ENCODE measurements at regions not wholly inside any gene's neighbourhood (a gene's known extent, or its start where the extent isn't known, plus 50 kb on each side); places are given as distances from the start of the nearest gene placed in this dataset.

GRCh38 chr11:116379185-116379828, 393.5 kb downstream of the BUD13 start:
- no peak for TF ChIP-seq CTCF (IDR thresholded peaks at IDR 0.05; ENCODE audit: control insufficient read depth, insufficient read depth, low read depth, low read length, missing control alignments)
- DNase-seq (ENCODE audit: low read depth): no peak
- no peak overlapping the region for H3K4me3 ChIP-seq (ENCODE audit: control insufficient read depth, low read depth, low read length)

- no peak for TF ChIP-seq CTCF (IDR thresholded peaks at IDR 0.05; ENCODE audit: control insufficient read depth, insufficient read depth, low read depth, low read length, missing control alignments)
- no peak overlapping the region for H3K4me3 ChIP-seq (ENCODE audit: control insufficient read depth, low read depth, low read length)
- no peak for DNase-seq (ENCODE audit: low read depth)
Measured at GRCh38 chr11:116376547-116376946, 396.2 kb downstream of the BUD13 start.

- no peak overlapping the region for H3K4me3 ChIP-seq (ENCODE audit: control insufficient read depth, low read depth, low read length)
- DNase-seq (ENCODE audit: low read depth): no peak
- no peak for TF ChIP-seq CTCF (IDR thresholded peaks at IDR 0.05; ENCODE audit: control insufficient read depth, insufficient read depth, low read depth, low read length, missing control alignments)
Measured at GRCh38 chr11:116376054-116376453, 396.7 kb downstream of the BUD13 start.

- no peak for TF ChIP-seq CTCF (IDR thresholded peaks at IDR 0.05; ENCODE audit: control insufficient read depth, insufficient read depth, low read depth, low read length, missing control alignments)
- DNase-seq (ENCODE audit: low read depth): no peak
- H3K4me3 ChIP-seq (ENCODE audit: control insufficient read depth, low read depth, low read length): no peak overlapping the region
Measured at GRCh38 chr11:116375221-116375620, 397.6 kb downstream of the BUD13 start.

- DNase-seq (ENCODE audit: low read depth): no peak
- TF ChIP-seq CTCF (IDR thresholded peaks at IDR 0.05; ENCODE audit: control insufficient read depth, insufficient read depth, low read depth, low read length, missing control alignments): no peak
- no peak overlapping the region for H3K4me3 ChIP-seq (ENCODE audit: control insufficient read depth, low read depth, low read length)
Measured at GRCh38 chr11:116374085-116374484, 398.7 kb downstream of the BUD13 start.

GRCh38 chr11:116373104-116373944, 399.5 kb downstream of the BUD13 start:
- H3K4me3 ChIP-seq (ENCODE audit: control insufficient read depth, low read depth, low read length): no peak overlapping the region
- no peak for DNase-seq (ENCODE audit: low read depth)
- TF ChIP-seq CTCF (IDR thresholded peaks at IDR 0.05; ENCODE audit: control insufficient read depth, insufficient read depth, low read depth, low read length, missing control alignments): no peak

All from AG09309 (cell line).